GM10248 (cell line): ENCODE measurements at regions not wholly inside any gene's neighbourhood (a gene's known extent, or its start where the extent isn't known, plus 50 kb on each side); places are given as distances from the start of the nearest gene placed in this dataset.
A peak's percentile ranks its signal among the peaks of the same experiment; 100 is the strongest.

Experiments used
- CTCF ChIA-PET: fragments of 300-600 bp; sonication (Branson Sonifier 250); formaldehyde crosslinking; extraction: SDS; loops from one replicate; lab custom pipeline; 2021; ENCODE audit warnings: antibody characterized with exemption; lab: Yijun Ruan, JAX
- POLR2A ChIA-PET: fragments of 350-650 bp; sonication (Branson Sonifier 250); formaldehyde crosslinking; extraction: SDS; loops from one replicate; lab custom pipeline; 2020; ENCODE audit warnings: antibody characterized with exemption; lab: Yijun Ruan, JAX
- DNase-seq: peaks from one replicate; pipeline ENCODE4 v3.0.0; 2012; ENCODE audit errors: extremely low spot score
- TF ChIP-seq, protein P1 (sequence below): IDR thresholded peaks from 2 replicates; pipeline ENCODE4 v1.5.1; 2012; ENCODE audit warnings: mild to moderate bottlenecking, low read depth; ENCODE audit errors: extremely low read depth, missing control alignments, control extremely low read depth

DNA sequence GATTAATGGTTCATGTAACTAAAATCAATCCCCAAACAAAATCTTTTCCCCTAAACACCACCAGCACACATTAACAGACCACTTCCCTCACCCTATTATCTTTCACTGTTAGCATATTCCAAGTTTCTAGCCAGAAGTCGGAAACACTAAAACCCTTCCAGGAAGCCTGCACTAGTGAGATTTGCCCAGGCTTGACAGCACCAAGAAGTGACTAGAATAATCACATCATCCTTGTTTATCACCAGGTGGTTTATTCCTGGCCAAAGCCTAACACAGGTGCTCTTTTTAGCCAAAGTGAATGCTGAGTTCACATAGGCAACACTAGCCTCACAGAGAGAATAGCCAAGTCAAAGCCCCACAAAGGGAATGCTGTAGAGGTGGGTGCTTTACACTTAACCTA, 221.2 kb upstream of the HNRNPA3 start:
- POLR2A ChIA-PET = no interaction called here
- CTCF ChIA-PET = no interaction called here

DNA sequence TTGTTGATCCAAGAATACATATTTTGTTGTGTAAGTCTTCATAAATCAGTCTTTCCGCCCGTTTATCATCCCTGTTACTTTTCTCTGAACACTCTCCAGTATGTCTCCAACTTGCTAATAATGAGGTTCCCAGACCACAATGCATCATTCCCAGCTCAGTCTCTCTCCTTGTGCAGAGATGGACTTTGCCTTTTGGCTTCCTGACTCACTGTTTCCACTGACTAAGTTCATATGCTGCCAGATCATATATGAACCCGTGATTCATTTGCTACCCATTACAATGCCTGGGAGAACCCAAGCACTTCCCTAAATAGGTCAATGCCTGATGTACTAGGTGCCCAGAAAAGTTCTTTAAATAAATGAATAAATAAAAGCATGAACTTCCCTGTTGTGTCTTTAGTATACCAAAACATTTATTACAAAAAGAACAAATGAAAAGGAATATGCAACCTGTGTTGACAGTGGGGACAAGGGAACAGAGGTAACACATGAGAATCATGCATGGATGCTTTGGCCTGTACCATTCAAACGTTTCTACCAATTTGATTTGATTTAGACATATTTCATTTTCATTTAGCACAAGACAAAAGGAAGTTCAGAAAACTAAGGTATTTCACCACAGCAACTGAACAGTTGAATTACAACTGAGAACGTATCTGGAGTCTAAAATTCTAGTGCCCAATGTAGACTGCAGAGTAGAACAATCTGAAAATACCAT, 215.4 kb upstream of the HNRNPA3 start:
- CTCF ChIA-PET = interaction anchor here (1.0 to 2.7 kb wide), 3 partner anchors 9 to 68 kb away, joined by 3 to 8 read pairs (median 3); no protein-coding TSS in a partner anchor

More for the DNA sequence above, 221.2 kb upstream of the HNRNPA3 start:
- no peak for DNase-seq
- TF ChIP-seq, protein P1, sequence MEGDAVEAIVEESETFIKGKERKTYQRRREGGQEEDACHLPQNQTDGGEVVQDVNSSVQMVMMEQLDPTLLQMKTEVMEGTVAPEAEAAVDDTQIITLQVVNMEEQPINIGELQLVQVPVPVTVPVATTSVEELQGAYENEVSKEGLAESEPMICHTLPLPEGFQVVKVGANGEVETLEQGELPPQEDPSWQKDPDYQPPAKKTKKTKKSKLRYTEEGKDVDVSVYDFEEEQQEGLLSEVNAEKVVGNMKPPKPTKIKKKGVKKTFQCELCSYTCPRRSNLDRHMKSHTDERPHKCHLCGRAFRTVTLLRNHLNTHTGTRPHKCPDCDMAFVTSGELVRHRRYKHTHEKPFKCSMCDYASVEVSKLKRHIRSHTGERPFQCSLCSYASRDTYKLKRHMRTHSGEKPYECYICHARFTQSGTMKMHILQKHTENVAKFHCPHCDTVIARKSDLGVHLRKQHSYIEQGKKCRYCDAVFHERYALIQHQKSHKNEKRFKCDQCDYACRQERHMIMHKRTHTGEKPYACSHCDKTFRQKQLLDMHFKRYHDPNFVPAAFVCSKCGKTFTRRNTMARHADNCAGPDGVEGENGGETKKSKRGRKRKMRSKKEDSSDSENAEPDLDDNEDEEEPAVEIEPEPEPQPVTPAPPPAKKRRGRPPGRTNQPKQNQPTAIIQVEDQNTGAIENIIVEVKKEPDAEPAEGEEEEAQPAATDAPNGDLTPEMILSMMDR = no peak

DNA sequence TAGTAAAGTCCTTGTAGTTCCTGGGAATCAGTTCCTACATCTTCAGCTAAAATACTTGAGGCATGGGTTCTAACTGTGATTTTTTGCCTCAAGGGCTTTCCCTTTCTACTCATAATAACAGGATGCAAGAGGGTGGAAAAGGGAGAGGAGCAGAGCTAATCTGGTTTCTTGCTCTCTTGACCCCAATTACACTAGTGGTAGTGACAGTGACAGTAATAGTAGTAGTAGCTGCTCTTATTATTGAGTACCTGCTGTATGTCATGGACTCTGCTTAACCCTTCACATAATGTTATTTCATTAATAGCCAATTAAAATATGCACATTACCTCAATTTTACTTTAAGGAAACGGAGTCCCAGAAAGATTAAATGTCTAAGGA, 214.8 kb upstream of the HNRNPA3 start:
- POLR2A ChIA-PET = no interaction called here
- DNase-seq = no peak
- CTCF ChIA-PET = interaction anchor here (1.0 to 2.7 kb wide), 3 partner anchors 9 to 69 kb away, joined by 3 to 8 read pairs (median 3); no protein-coding TSS in a partner anchor
- TF ChIP-seq, protein P1 = no peak

More for the DNA sequence above, 215.4 kb upstream of the HNRNPA3 start:
- POLR2A ChIA-PET = no interaction called here
- TF ChIP-seq, protein P1 = no peak
- peak; percentile 19 for DNase-seq

DNA sequence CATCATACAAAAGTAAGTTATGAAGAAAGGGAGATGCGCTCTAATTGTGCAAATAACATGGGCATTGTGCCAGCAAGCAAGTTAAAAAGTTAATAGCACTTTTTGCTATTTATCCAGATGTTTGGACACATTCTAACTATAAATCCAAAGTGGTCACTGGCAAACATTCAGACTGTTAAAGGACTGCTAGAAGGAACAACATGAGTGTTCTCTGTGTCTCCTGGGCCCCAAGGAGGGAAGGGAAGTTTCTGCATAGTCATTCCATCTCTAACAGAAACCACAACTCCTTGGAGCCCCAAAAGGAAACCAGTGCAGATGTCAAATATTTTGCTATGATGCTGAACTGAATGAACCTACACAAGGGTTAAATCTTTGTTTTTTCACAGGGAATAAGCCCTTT, 213.3 kb upstream of the HNRNPA3 start:
- DNase-seq = no peak
- TF ChIP-seq, protein P1 = no peak
- ChIA-PET POLR2A (no interaction called here), CTCF (no interaction called here)

DNA sequence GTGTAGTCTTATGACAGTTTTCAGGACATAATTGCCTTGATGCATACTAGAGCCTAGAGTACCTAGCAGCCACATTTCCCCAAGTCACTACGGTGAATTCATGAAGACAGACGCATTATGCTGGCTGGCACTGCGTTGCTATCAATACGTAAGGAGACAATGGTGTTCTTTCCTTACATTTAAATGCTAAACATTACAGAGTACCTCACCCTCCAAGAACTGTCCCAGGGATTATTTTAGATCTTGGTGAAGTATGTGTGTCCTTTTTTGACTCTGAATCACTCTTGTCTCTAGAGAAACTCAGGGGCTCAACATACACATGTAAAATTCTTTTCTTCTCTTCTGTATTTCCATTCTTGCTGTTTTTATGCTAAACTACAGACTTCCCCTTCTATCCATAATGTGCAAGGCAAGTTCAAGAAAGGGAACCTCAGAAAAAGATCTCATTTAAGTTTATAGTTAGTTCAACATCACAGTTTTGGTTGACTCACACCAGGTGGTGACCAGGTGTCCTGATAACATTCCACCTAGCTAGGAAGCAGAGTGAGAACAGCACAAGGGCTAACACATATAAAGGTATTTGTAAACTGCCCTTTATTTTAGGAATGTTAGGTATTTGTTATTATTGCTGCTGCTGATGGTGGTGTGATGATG, 212.4 kb upstream of the HNRNPA3 start:
- TF ChIP-seq, protein P1 = no peak
- CTCF ChIA-PET = interaction anchor here (0.6 to 1.8 kb wide), 5 partner anchors 14 to 165 kb away, joined by 3 read pairs; no protein-coding TSS in a partner anchor
- DNase-seq = no peak
- POLR2A ChIA-PET = no interaction called here

DNA sequence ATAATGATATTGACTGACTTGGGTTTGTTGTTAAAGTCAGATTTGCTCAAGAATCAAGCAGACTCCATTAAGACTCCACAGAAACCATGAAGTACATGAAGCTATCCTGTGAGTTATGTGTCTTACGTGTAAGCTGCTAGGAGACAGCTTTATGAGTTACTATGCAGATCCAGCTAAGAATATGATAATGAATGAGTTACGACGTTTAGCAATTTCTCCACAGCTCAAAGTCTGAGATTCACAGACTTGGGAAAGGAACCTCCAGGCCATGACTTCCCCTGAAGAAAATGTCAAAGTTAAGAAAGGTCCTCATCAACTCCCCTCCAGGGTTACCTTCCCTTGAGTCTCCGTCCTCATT, 211.9 kb upstream of the HNRNPA3 start:
- ChIA-PET CTCF (interaction anchor here (0.6 to 1.8 kb wide), 5 partner anchors 15 to 164 kb away, joined by 3 read pairs; no protein-coding TSS in a partner anchor), POLR2A (no interaction called here)
- DNase-seq = no peak
- TF ChIP-seq, protein P1 = no peak
